Globus pallidus (tissue), 1 donor: ENCODE measurements at regions not wholly inside any gene's neighbourhood (a gene's known extent, or its start where the extent isn't known, plus 50 kb on each side); places are given as distances from the start of the nearest gene placed in this dataset.

ENCODE experiments used
- DNase-seq: peaks from one replicate; pipeline ENCODE4 v3.0.0-alpha.2; 2015; ENCODE audit warnings: low spot score

- DNase-seq = no peak
These were observed 96.5 kb upstream of the ADRA1B start for GRCh38 chr5:159819591-159820411.

DNA sequence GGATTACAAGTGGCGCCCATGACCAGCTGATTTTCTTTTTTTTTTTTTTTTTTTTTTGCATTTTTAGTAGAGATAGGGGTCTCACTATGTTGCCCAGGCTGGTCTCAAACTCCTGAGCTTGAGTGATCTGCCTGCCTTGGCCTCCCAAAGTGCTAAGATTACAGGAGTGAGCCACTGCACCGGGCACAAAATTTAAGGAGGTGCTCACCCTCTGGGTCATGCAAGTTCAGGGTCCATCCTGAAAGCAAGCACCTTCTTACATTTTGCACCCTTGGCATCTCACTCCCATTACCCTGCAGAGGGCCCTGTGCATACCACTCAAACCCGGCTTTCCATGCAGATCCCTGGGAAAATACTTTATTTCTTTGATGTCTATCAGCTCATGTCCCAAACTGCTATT, 95.6 kb upstream of the ADRA1B start:
- DNase-seq = no peak

- no peak for DNase-seq
These were observed 94.8 kb upstream of the ADRA1B start for GRCh38 chr5:159821461-159821940.

DNA sequence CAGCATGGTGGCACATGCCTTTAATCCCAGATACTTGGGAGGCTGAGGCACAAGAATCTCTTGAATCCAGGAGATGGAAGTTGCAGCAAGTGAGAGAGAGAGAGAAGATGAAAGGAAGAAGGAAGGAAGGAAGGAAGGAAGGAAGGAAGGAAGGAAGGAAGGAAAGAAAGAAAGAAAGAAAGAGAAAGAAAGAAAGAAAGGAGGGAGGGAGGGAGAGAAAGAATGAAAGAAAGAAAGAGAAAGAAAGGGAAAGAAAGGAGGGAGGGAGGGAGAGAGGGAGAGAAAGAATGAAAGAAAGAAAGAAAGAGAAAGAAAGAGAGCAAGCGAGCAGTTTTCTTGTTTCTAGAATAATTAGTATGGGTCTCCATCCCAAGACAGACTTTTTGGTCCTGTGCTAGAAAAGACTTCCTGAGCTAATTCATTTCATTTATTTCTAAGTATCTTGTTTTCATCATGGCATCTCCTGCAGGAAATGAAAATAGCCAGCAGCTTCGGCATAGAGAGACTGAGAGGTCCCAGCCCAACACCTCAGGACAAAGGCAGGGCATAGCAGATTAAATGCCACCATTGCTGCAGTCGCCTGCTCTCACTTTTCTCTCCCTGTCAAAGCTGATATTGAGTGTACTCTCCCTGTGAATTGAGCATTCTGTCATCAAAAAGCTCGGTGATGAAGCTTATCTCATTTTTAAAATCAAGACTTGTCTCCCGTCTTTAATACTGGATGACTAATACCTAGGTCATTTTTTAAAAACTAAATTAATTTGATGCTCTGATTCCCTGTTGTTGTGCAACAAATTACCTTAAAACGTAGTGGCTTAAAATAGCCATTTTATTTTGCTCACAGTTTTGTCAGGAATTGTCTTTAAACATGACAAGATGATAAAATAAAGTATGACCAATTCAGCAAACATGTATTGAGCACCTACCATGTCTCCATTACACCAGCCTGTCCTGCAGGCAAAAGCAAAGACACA, 91.8 kb upstream of the ADRA1B start:
- DNase-seq = no peak

- DNase-seq = no peak
These were observed 90.7 kb upstream of the ADRA1B start for GRCh38 chr5:159825551-159826051.

DNA sequence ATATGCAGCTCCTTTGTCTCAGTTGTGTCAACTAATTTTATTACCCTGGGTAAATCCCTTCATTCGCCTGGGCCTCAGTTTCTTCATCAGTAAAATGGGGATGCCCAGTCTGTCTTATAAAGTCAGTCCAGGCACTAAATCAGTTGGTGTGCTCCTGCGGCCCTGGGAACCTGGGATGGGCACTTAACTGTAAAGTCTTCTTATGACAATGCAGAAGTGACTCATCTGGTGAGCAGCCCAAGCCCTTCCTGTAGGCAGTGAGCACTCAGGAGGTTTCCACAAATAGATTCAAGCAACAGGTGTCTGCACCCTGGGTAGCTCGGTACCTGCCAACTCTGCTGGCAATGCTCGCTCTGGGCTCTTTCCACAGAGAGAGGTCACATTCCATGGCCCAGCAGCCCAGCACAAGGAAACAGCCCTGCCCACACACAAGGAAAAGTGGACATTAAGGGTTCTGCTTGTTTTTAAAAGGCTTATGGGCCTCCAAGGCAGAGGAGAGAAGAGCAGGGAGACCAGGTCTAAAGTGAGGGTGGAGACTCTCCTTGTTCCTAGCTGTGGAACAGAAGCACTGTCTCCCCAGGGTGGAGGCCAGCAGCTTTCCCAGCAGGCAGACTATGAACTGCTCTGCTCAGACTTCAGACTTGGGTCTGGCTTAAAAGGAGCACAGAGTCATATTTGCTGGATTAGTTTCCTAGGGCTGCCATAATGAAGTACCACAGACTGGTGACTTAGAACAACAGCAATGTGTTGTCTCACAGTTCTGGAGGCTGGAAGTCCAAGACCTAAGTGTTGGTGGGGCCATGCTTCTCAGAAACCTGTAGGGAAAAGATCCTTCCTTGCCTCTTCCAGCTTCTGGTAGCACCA, 89.7 kb upstream of the ADRA1B start:
- no peak for DNase-seq

- no peak for DNase-seq
These were observed 88.4 kb upstream of the ADRA1B start for GRCh38 chr5:159827861-159828260.

DNA sequence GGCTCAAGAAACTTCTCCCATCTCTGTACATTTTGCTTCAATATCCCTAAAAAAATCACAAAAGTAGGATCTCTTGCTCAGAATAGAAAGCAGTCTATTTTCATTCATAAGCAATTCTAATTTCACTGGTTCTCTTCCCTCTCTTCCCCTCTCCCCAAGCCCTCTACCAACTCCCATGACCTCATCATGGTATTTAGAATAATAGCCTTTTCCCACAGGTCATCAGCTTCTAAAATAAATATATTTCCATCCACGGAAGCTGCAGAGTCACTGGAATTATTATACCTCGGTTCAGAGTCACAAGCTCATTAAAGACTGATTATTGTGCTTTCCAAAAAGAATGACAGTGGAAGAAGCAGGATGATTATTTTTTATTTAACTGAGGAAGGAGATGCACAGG, 84.2 kb upstream of the ADRA1B start:
- no peak for DNase-seq

- no peak for DNase-seq
These were observed 83.2 kb upstream of the ADRA1B start for GRCh38 chr5:159833088-159833487.

DNA sequence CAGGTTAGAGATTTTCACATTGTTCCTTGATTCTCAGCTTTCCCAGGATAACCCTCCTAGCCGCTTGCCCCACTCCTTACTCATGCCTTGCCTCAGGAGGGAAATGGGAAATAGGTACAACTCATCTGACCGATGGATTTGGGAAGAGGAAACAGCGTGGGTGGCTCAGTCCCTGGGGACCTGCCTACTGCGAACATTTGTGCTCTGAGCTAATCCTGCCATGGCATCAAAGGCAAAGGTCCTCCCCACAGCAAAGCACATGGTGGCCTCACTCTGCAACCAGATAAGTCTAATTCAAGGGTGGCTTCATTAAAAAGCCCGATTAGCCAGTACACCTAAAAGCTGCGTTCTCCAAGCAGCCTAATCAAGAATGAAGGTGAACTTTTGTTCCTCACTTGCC, 82.4 kb upstream of the ADRA1B start:
- no peak for DNase-seq

DNA sequence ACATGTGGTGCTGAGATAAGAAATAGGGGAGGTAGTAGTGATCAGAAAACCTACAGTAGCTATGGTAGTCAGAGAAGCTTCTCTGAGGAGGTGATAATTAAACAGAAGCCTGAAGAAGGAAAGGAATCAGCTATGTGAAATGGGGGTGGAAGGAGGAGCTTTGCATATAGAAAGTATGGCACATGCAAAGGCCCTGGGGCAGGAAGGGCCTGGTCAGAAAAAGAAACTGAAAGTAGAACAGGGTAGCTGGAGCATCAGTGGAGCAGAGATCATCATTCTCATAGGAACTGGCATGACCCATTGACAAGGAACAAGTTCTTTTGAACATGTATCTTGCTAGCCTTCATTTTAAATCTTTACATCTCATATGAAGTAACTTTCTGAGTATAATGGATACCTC, 80.7 kb upstream of the ADRA1B start:
- DNase-seq = no peak

GRCh38 chr5:159836691-159837090, 79.6 kb upstream of the ADRA1B start:
- no peak for DNase-seq

DNA sequence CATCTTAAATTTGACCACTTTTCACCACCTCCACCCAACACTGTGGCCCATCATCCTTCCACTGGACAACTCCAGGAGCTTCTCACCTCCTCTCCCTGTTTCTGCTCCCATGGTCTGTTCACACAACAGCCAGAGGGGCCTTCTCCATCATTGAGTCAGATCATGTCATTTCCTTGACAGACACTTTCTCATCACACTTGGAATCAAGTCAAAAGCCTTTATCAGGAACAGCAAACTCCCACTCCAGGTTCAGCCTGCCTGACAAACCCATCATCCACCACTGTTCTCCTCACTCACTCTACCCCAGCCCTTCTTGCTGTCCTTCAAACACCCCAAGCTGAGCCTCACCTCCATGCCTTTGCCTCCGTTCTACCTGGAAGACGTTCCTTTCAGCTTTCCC, 78.4 kb upstream of the ADRA1B start:
- DNase-seq = no peak

DNA sequence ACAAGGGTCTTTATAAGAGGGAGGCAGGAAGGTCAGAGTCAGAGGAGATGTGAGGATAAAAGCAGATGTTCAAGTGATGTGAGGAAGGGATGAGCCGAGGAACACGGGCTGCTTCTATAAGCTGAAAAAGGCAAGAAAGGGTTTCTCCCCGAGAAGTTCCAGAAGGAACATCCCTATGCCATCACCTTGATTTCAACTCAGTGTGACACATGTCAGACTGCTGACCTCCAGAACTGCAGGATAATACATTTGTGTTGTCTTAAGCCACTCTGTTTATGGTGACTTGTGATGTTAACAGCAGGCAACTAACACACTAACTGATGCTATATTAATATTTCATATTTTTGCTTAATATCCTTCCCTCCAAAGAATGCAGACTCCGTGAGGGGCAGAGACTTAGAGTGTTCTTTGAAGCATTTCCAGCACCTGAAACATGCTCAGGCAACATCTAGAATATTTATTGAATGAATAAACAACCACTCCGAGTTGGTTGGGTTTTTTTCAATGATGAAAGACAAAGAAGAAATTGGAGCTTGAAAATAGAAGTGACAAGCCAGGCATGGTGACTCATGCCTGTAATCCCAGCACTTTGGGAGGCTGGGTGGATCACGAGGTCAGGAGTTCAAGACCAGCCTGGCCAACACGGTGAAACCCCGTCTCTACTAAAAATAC, 77.6 kb upstream of the ADRA1B start:
- no peak for DNase-seq

- DNase-seq = no peak
These were observed 71.8 kb upstream of the ADRA1B start for GRCh38 chr5:159844267-159845121.

DNA sequence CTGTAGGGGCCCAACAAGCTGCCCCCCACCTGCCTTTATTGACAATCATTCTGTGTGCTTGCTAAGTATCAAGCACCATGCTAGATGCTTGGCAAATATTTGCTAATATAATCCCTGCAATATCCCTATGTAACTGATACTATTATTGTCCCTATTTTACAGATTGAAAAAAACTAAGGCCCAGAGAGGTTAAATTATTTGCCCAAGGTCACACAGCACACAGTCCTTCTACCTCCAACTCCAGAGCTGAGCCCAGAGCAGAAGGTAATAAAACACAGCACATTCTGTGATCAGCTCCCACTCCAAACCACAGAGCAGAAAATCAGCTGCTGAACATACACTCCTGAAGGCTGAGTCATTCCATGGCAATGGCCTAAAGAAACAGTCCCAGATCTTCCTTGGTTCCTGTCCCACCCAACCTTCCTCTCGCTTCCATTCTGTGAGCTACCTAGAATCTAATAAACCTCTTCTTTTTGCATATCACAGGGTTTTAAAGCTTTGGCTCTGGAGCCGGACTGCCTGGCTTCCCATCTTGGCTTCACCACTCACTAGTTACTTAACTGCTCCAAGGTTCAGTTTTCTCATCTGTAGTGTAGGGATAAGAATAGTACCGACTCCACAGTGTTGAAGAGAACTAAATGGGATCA, 66.7 kb upstream of the ADRA1B start:
- DNase-seq = no peak

- DNase-seq = no peak
These were observed 66.1 kb upstream of the ADRA1B start for GRCh38 chr5:159850160-159850559.

- DNase-seq = peak; percentile 11
These were observed 65.2 kb upstream of the ADRA1B start for GRCh38 chr5:159851053-159851452.

DNA sequence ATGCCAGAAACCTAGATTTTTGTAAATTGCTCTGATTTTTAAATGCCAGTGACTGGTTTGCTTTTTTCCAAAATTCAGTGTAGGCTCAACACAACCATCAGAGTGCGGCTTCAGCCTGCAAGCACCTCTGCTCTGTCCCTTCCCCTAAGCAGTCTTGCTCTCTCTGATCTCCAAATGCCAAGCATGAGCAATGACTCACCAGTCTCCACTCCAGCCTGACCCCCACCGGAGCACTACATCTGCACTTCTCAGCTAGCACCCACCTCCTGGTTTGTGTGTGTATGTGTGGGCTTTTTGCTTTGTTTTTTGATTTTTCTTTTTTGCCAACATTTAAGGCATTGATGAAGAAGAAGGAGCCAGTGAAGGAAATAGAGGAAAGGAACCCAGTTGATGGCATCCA, 61.4 kb upstream of the ADRA1B start:
- no peak for DNase-seq
